AG04450 (cell line): ENCODE measurements at regions not wholly inside any gene's neighbourhood (a gene's known extent, or its start where the extent isn't known, plus 50 kb on each side); places are given as distances from the start of the nearest gene placed in this dataset.
"Not testable (repeated sequence)": the region's sequence is repeated elsewhere in the genome, so short reads cannot be mapped to it uniquely, and the experiment has no call there.

Experiments
- CTCF ChIA-PET: fragments of 300-600, 350-600 bp; formaldehyde crosslinking; extraction: SDS; loops from one replicate; lab custom pipeline; 2022; ENCODE audit warnings: antibody characterized with exemption, inconsistent platforms; lab: Charles Lee
- POLR2A ChIA-PET: fragments of 350-600 bp; formaldehyde crosslinking; extraction: SDS; loops from one replicate; lab custom pipeline; 2021; ENCODE audit warnings: antibody characterized with exemption, inconsistent platforms; lab: Yijun Ruan, JAX
- DNase-seq: peaks from one replicate; pipeline ENCODE4 v3.0.0-alpha.2; 2011; ENCODE audit warnings: low read depth, low spot score
- H3K27ac ChIP-seq: one replicate; pipeline ENCODE4 v1.5.1; 2012; ENCODE audit warnings: low read depth, low read length, control low read depth
- H3K27me3 ChIP-seq: one replicate; pipeline ENCODE4 v1.6.0; 2012; ENCODE audit warnings: low read length; ENCODE audit not compliant: control insufficient read depth, insufficient read depth
- H3K4me3 ChIP-seq: 2 replicates; pipeline ENCODE4 v1.5.1; 2011; ENCODE audit warnings: mild to moderate bottlenecking, low read depth, low read length, control low read depth
- H3K9me3 ChIP-seq: 2 replicates; pipeline ENCODE4 v1.5.1; 2012; ENCODE audit warnings: low read length; ENCODE audit not compliant: control insufficient read depth, insufficient read depth
- TF ChIP-seq, protein P1 (sequence below): IDR thresholded peaks from 2 replicates; pipeline ENCODE4 v1.5.1; 2011; ENCODE audit warnings: low read depth, low read length, control low read depth, inconsistent platforms

DNA sequence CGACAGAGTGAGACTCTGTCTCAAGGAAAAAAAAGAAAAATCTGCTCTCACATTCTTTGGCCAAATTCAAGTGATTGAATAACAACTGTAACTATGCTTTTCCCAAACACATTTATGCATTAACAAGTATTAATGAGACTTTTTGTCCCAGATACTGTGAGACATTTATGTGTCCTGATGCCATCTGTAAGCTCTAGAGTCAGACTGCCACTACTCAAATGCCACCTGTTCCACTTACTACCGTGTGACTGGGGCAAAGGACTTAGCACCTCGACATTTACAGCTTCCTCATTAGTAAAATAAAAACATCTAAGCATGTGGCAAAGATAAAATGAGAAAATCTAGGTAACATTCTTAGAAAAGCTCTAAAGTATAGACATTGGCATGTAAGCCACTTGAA lies 178.1 kb upstream of the MARCKS start:
- TF ChIP-seq, protein P1, sequence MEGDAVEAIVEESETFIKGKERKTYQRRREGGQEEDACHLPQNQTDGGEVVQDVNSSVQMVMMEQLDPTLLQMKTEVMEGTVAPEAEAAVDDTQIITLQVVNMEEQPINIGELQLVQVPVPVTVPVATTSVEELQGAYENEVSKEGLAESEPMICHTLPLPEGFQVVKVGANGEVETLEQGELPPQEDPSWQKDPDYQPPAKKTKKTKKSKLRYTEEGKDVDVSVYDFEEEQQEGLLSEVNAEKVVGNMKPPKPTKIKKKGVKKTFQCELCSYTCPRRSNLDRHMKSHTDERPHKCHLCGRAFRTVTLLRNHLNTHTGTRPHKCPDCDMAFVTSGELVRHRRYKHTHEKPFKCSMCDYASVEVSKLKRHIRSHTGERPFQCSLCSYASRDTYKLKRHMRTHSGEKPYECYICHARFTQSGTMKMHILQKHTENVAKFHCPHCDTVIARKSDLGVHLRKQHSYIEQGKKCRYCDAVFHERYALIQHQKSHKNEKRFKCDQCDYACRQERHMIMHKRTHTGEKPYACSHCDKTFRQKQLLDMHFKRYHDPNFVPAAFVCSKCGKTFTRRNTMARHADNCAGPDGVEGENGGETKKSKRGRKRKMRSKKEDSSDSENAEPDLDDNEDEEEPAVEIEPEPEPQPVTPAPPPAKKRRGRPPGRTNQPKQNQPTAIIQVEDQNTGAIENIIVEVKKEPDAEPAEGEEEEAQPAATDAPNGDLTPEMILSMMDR = no peak
- Histone ChIP-seq H3K9me3 (no peaks in the 10 kb centered on the region), H3K27ac (no peak overlapping the region), H3K4me3 (no peak overlapping the region), H3K27me3 (no peaks in the 10 kb centered on the region)
- no peak for DNase-seq
- ChIA-PET CTCF (interaction anchor here (0.6 kb wide), 2 partner anchors 644 to 942 kb away, joined by 3 read pairs; no protein-coding TSS in a partner anchor), POLR2A (no interaction called here)

DNA sequence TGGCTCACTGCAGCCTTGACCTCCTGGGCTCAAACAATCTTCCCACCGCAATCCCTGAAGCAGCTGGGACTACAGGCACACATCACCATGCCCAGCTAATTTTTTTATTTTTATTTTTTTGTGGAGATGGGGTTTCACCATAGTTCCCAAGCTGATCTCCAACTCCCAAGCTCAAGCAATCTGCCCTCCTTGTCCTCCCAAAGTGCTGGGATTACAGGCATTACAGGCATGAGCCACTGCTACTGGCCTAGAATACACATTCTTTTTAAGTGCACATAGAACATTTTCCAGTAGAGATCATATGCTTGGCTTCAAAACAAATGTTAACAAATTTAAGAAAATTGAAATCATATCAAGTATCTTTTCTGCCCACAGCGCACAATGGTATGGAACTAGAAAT lies 176.8 kb upstream of the MARCKS start:
- ChIA-PET POLR2A (no interaction called here), CTCF (no interaction called here)
- no peak for DNase-seq
- Histone ChIP-seq H3K9me3 (no peaks in the 10 kb centered on the region), H3K27me3 (no peaks in the 10 kb centered on the region), H3K27ac (no peak overlapping the region), H3K4me3 (no peak overlapping the region)
- TF ChIP-seq, protein P1 = no peak

DNA sequence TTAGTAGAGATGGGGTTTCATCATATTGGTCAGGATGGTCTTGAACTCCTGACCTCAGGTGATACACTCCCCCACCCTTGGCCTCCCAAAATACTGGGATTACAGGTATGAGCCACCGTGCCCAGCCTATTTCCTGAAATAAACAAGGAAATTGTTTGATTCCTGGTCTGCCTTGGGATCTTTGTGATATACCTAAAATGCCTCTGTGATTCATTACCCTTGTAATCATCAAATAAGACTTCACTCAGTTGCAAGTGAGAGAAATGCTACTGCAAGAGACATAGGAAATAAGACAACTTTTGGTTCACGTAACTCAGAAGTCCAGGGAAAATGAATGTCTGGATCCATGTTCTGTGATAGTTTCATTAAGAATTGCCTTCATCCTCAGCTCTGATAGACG lies 173.2 kb upstream of the MARCKS start:
- POLR2A ChIA-PET = no interaction called here
- no peaks in the 10 kb centered on the region for H3K9me3 ChIP-seq
- H3K27ac ChIP-seq = no peak overlapping the region
- H3K27me3 ChIP-seq = no peaks in the 10 kb centered on the region
- TF ChIP-seq, protein P1 = no peak
- H3K4me3 ChIP-seq = no peak overlapping the region
- DNase-seq = no peak
- CTCF ChIA-PET = no interaction called here

DNA sequence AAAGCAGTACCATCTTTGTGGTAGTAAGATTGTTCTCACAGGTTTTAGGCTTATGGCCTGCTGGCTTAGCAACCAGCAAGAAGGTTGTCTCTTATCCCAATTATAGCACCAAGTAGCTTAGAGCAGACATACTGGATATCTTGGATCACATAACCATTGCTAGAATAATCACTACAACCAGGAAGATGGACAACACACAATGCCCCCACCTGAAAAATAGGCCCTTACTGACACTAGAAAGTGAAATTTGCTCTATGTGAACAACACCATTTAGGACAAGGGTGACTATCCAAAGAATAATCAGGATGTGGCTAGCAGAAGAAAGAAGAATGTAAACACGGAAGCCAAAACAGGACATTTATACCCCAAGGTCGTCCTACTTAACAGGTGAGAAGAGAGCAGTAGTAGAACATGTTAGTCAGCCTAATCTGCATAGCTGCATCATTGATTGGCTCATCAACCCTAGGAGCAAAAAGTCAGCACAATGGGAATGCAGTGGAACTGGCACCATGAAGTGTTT lies 172.7 kb upstream of the MARCKS start:
- H3K27me3 ChIP-seq = no peaks in the 10 kb centered on the region
- POLR2A ChIA-PET = no interaction called here
- no peak for DNase-seq
- H3K4me3 ChIP-seq = no peak overlapping the region
- no peak overlapping the region for H3K27ac ChIP-seq
- no peaks in the 10 kb centered on the region for H3K9me3 ChIP-seq
- CTCF ChIA-PET = interaction anchor here (0.6 kb wide), 1 partner anchor 99 kb away, joined by 5 read pairs; no protein-coding TSS in a partner anchor
- TF ChIP-seq, protein P1 = no peak

DNA sequence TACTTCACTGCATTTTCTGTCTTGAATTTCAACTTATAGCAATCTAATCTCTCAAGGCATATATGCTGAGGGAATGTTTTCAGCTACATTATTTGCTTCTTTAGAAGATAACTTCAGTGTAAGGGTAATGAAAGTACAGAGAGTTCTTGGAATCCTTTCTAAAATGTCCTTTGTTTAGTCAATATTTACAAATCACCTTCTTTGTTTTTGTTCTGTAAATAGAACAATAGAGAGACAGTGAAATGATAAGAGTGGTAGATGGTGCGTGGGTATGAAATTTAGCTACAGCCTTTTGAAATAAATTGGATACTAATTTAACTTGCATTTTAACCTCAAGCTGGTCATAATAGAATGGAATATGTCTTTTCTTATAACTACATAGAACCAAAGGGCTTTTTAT lies 171.1 kb upstream of the MARCKS start:
- H3K9me3 ChIP-seq = no peaks in the 10 kb centered on the region
- CTCF ChIA-PET = interaction anchor here (0.5 kb wide), 1 partner anchor 26 kb away, joined by 3 read pairs; no protein-coding TSS in a partner anchor
- TF ChIP-seq, protein P1 = no peak

DNA sequence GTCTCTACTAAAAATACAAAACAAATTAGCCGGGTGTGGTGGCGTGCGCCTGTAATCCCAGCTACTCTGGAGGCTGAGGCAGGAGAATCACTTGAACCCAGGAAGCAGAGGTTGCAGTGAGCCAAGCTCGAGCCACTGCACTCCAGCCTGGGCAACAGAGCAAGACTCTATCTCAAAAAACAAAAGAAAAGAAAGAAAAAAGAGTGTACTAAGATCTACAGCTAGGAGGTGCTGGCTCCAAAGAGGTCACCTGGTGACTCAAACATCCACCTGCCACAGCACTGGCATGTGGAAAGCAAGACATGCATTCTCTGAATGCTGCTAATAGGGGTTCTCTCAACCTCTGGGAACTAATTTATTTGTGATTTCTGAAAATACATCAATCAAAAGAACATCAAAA lies 167.5 kb upstream of the MARCKS start:
- POLR2A ChIA-PET, DNase-seq, H3K27me3 ChIP-seq, H3K27ac ChIP-seq, CTCF ChIA-PET, H3K9me3 ChIP-seq, H3K4me3 ChIP-seq: not testable (repeated sequence)

More for the DNA sequence above, 171.1 kb upstream of the MARCKS start:
- Histone ChIP-seq H3K4me3 (no peak overlapping the region), H3K27me3 (no peaks in the 10 kb centered on the region), H3K27ac (no peak overlapping the region)
- POLR2A ChIA-PET = no interaction called here
- no peak for DNase-seq
